IMR-90 (cell line): ENCODE measurements at regions not wholly inside any gene's neighbourhood (a gene's known extent, or its start where the extent isn't known, plus 50 kb on each side); places are given as distances from the start of the nearest gene placed in this dataset.

Source experiments
- ATAC-seq: fragments of 200-7000 bp; cut with Tn5 transposase; 2 replicates; pipeline ENCODE4 v1.9.1; 2020; ENCODE audit warnings: low read depth, mild to moderate bottlenecking, moderate library complexity
- BruUV-seq: library from RNA; stranded (reverse); fragments of 400-500 nt; replicated peaks from 2 replicates; lab custom pipeline; 2021; lab: Mats Ljungman, UMichigan
- CTCF ChIA-PET: fragments of 300-600 bp; formaldehyde crosslinking; extraction: SDS; loops from one replicate; lab custom pipeline; 2021; ENCODE audit warnings: antibody characterized with exemption; lab: Yijun Ruan, JAX
- POLR2A ChIA-PET: fragments of 300-600 bp; sonication (Branson Sonifier 250); formaldehyde crosslinking; loops from one replicate; lab custom pipeline; 2022; ENCODE audit warnings: antibody characterized with exemption; ENCODE audit not compliant: unreplicated experiment; lab: Charles Lee
- DNase-seq: peaks from one replicate; pipeline ENCODE4 v3.0.0; 2013
- H2AFZ ChIP-seq: replicated peaks from 2 replicates; pipeline ENCODE3; 2013; ENCODE audit warnings: low read length, mild to moderate bottlenecking; ENCODE audit not compliant: poor library complexity
- H2AK5ac ChIP-seq: 2 replicates; pipeline ENCODE4 v1.6.1; 2013; ENCODE audit warnings: low read depth, low read length, inconsistent platforms
- H2AK9ac ChIP-seq: replicated peaks from 2 replicates; pipeline ENCODE3; 2013; ENCODE audit warnings: mild to moderate bottlenecking, low read depth, low read length, moderate library complexity; ENCODE audit not compliant: poor library complexity
- H2BK120ac ChIP-seq: 2 replicates; pipeline ENCODE4 v1.6.1; 2013; ENCODE audit warnings: low read depth, low read length, inconsistent platforms
- H2BK15ac ChIP-seq: 3 replicates; pipeline ENCODE4 v1.6.1; 2013; ENCODE audit warnings: low read depth, low read length, inconsistent platforms
- H2BK20ac ChIP-seq: 2 replicates; pipeline ENCODE4 v1.6.1; 2013; ENCODE audit warnings: low read depth, mild to moderate bottlenecking, inconsistent platforms, low read length, moderate library complexity
- H2BK5ac ChIP-seq: 2 replicates; pipeline ENCODE4 v1.6.1; 2013; ENCODE audit warnings: mild to moderate bottlenecking, low read depth, low read length, inconsistent platforms; ENCODE audit not compliant: poor library complexity, severe bottlenecking
- H3K14ac ChIP-seq: replicated peaks from 2 replicates; pipeline ENCODE4 v1.6.1; 2013; ENCODE audit warnings: low read depth, low read length, inconsistent platforms
- H3K18ac ChIP-seq: 2 replicates; pipeline ENCODE4 v1.6.1; 2013; ENCODE audit warnings: low read depth, low read length, control low read depth
- H3K23ac ChIP-seq: 2 replicates; pipeline ENCODE4 v1.6.1; 2013; ENCODE audit warnings: low read depth, low read length, inconsistent platforms
- H3K27ac ChIP-seq: 2 replicates; pipeline ENCODE4 v1.5.1; 2013; ENCODE audit warnings: mild to moderate bottlenecking, control low read depth, low read length; ENCODE audit not compliant: insufficient read depth
- H3K27me3 ChIP-seq: 2 replicates; pipeline ENCODE4 v1.6.1; 2013; ENCODE audit warnings: low read length; ENCODE audit not compliant: control insufficient read depth, insufficient read depth
- H3K36me3 ChIP-seq: 2 replicates; pipeline ENCODE4 v1.6.1; 2013; ENCODE audit warnings: low read length, mixed read lengths; ENCODE audit not compliant: control insufficient read depth, insufficient read depth
- H3K4ac ChIP-seq: 2 replicates; pipeline ENCODE4 v1.6.1; 2013; ENCODE audit warnings: low read depth, low read length, inconsistent platforms
- H3K4me1 ChIP-seq: 2 replicates; pipeline ENCODE4 v1.6.1; 2013; ENCODE audit warnings: low read length, mixed read lengths; ENCODE audit not compliant: control insufficient read depth, insufficient read depth
- H3K4me2 ChIP-seq: 2 replicates; pipeline ENCODE4 v1.6.1; 2013; ENCODE audit warnings: low read depth, mild to moderate bottlenecking, control low read depth, low read length, moderate library complexity
- H3K4me3 ChIP-seq: 2 replicates; pipeline ENCODE4 v1.5.1; 2013; ENCODE audit warnings: low read depth, mild to moderate bottlenecking, control low read depth, low read length, moderate library complexity; ENCODE audit not compliant: insufficient read depth
- H3K56ac ChIP-seq: 2 replicates; pipeline ENCODE4 v1.6.1; 2013; ENCODE audit warnings: low read length, inconsistent platforms; ENCODE audit not compliant: insufficient read depth; ENCODE audit errors: extremely low read depth
- H3K79me1 ChIP-seq, 2 experiments: 2 replicates each; pipeline ENCODE4 v1.6.1; 2013; ENCODE audit warnings: low read length in 2 of 2, inconsistent platforms in 1 of 2, low read depth in 1 of 2
- H3K9ac ChIP-seq: 2 replicates; pipeline ENCODE4 v1.6.1; 2013; ENCODE audit warnings: low read depth, low read length, control low read depth
- H3K9me1 ChIP-seq: 2 replicates; pipeline ENCODE4 v1.6.1; 2013; ENCODE audit warnings: low read length, inconsistent platforms; ENCODE audit not compliant: insufficient read depth
- H3K9me3 ChIP-seq: 2 replicates; pipeline ENCODE4 v1.6.1; 2013; ENCODE audit warnings: low read length; ENCODE audit not compliant: control insufficient read depth, insufficient read depth
- H4K20me1 ChIP-seq: 2 replicates; pipeline ENCODE4 v1.6.1; 2013; ENCODE audit warnings: low read length, inconsistent platforms; ENCODE audit not compliant: insufficient read depth
- H4K5ac ChIP-seq: 2 replicates; pipeline ENCODE4 v1.6.1; 2013; ENCODE audit warnings: mild to moderate bottlenecking, low read depth, low read length, control low read depth
- H4K8ac ChIP-seq, 2 experiments: 2 replicates each; pipeline ENCODE4 v1.6.1; 2013; ENCODE audit warnings: low read depth in 2 of 2, low read length in 2 of 2, control low read depth in 1 of 2, inconsistent platforms in 1 of 2
- H4K91ac ChIP-seq: 2 replicates; pipeline ENCODE4 v1.6.1; 2013; ENCODE audit warnings: low read depth, low read length, inconsistent platforms; ENCODE audit not compliant: insufficient read depth
- CHD1 ChIP-seq: IDR thresholded peaks from 2 replicates; pipeline ENCODE4 v1.6.1; 2012; ENCODE audit warnings: low read depth, low read length, improper control_type of control experiment
- RFX5 ChIP-seq: IDR thresholded peaks from 2 replicates; pipeline ENCODE4 v1.8.0; 2012; ENCODE audit warnings: low read depth, mild to moderate bottlenecking, low read length, moderate library complexity
- WGBS, 2 experiments: methylation state at CpG; one replicate each; pipeline versions ENCODE4 v1.1.5 to v1.1.7; 2013; ENCODE audit warnings: missing lambda C conversion rate in 2 of 2; ENCODE audit not compliant: insufficient read length in 1 of 2; ENCODE audit errors: extremely low coverage in 2 of 2; 5-methylcytosine and 5-hydroxymethylcytosine counted together
- dilution Hi-C: fragments of 300-500 bp; cut with HindIII; formaldehyde crosslinking; loops from one replicate; pipeline ENCODE4 v1.14.3; 2018; ENCODE audit warnings: low sequenced_read_pairs; ENCODE audit not compliant: unreplicated experiment
- in situ Hi-C: fragments of 300-500 bp; cut with MboI; formaldehyde crosslinking; loops from 3 replicates; pipeline ENCODE4 v1.14.3; 2019; ENCODE audit warnings: low sequenced_read_pairs, inconsistent platforms, mixed read lengths
- intact Hi-C: fragments of 100-400 bp; cut with micrococcal nuclease; formaldehyde crosslinking; loops from 2 replicates; pipeline ENCODE4 v1.10.0; 2022

- H3K14ac ChIP-seq, result peak overlapping the region; percentile 63; the same call in 1 of the 2 replicates
- no peaks in the 10 kb centered on the region for H3K79me1 ChIP-seq
- H4K8ac ChIP-seq, result peak overlapping the region in 1 of 2 experiments; percentile 17; a peak in 1 of 4 replicates
- CTCF ChIA-PET, result no interaction called here
- in situ Hi-C loops, result no loop called here
- DNase-seq, result no peak
- BruUV-seq, result no TSS peak
- POLR2A ChIA-PET, result no interaction called here
- 0 out of 2 replicates have a peak, but pooled peaks have one; percentile 38 for ATAC-seq
- intact Hi-C loops, result no loop called here
- H3K9me3 ChIP-seq, result no peaks in the 10 kb centered on the region
- H2BK120ac ChIP-seq, result peak overlapping the region; percentile 53; the same call in 1 of the 2 replicates
- no peak overlapping the region for H3K4me2 ChIP-seq
- H2BK5ac ChIP-seq, result peak overlapping the region; percentile 66
- no peak overlapping the region for H3K9ac ChIP-seq
- peak overlapping the region; percentile 47; the same call in 2 of the 3 replicates for H2BK15ac ChIP-seq
- TF ChIP-seq CHD1, result no peak
- no peak for TF ChIP-seq RFX5
- H4K91ac ChIP-seq, result peak overlapping the region; percentile 32; the same call in 1 of the 2 replicates
- H2AK5ac ChIP-seq, result peak overlapping the region; percentile 71; the same call in 1 of the 2 replicates
- peak overlapping the region; percentile 71; the same call in 1 of the 2 replicates for H3K18ac ChIP-seq
- peak overlapping the region; percentile 23; the same call in 1 of the 2 replicates for H3K23ac ChIP-seq
- dilution Hi-C loops, result no loop called here
- H3K4me1 ChIP-seq, result peaks cover 5% of the 10 kb centered on the region; the same call in 1 of the 2 replicates
- peak overlapping the region; percentile 45; the same call in 1 of the 2 replicates for H4K5ac ChIP-seq
- peak overlapping the region; percentile 55; the same call in 1 of the 2 replicates for H2BK20ac ChIP-seq
- H3K36me3 ChIP-seq, result no peaks in the 10 kb centered on the region
- no peaks in the 10 kb centered on the region; the same call in 1 of the 2 replicates for H3K9me1 ChIP-seq
- H2AK9ac ChIP-seq, result peak overlapping the region; percentile 37
- peak overlapping the region; percentile 70 for H2AFZ ChIP-seq
- H4K20me1 ChIP-seq, result no peaks in the 10 kb centered on the region
- no peak overlapping the region for H3K4me3 ChIP-seq
- H3K56ac ChIP-seq, result no peak overlapping the region
- no peak overlapping the region for H3K27ac ChIP-seq
- peak overlapping the region; percentile 48; the same call in 1 of the 2 replicates for H3K4ac ChIP-seq
- WGBS, 2 experiments, result no CpG with 5 or more reads among the region's 5 CpGs
- H3K27me3 ChIP-seq, result no peaks in the 10 kb centered on the region
Observed at GRCh38 chr2:188813857-188814256, 160.3 kb upstream of the COL3A1 start.
